ENCODE measurements at regions not wholly inside any gene's neighbourhood (a gene's known extent, or its start where the extent isn't known, plus 50 kb on each side); places are given as distances from the start of the nearest gene placed in this dataset.

GRCh38 chr5:2916076-2916682, 164.7 kb upstream of the IRX2 start:
- no peaks in the 10 kb centered on the region for H3K9me3 ChIP-seq (ENCODE audit: low read depth, low read length)
- no peaks in the 10 kb centered on the region for H3K4me1 ChIP-seq (ENCODE audit: insufficient read depth, low read length)
- no peaks in the 10 kb centered on the region for H3K27me3 ChIP-seq (ENCODE audit: insufficient read depth, low read length)
- no peak overlapping the region for H3K4me3 ChIP-seq (ENCODE audit: low read length)

- Histone ChIP-seq H3K9me3 (ENCODE audit: low read depth, low read length) (no peaks in the 10 kb centered on the region), H3K27me3 (ENCODE audit: insufficient read depth, low read length) (no peaks in the 10 kb centered on the region)
Observed at GRCh38 chr5:2914981-2915484, 163.6 kb upstream of the IRX2 start.

GRCh38 chr5:2914022-2914661, 162.7 kb upstream of the IRX2 start:
- Histone ChIP-seq H3K4me3 (ENCODE audit: low read length) (no peak overlapping the region), H3K4me1 (ENCODE audit: insufficient read depth, low read length) (no peaks in the 10 kb centered on the region), H3K9me3 (ENCODE audit: low read depth, low read length) (no peaks in the 10 kb centered on the region), H3K27me3 (ENCODE audit: insufficient read depth, low read length) (no peaks in the 10 kb centered on the region)

More at GRCh38 chr5:2914981-2915484, 163.6 kb upstream of the IRX2 start:
- Histone ChIP-seq H3K4me3 (ENCODE audit: low read length) (no peak overlapping the region), H3K4me1 (ENCODE audit: insufficient read depth, low read length) (no peaks in the 10 kb centered on the region)

GRCh38 chr5:2913281-2913680, 161.8 kb upstream of the IRX2 start:
- Histone ChIP-seq H3K9me3 (ENCODE audit: low read depth, low read length) (no peaks in the 10 kb centered on the region), H3K4me3 (ENCODE audit: low read length) (no peak overlapping the region), H3K4me1 (ENCODE audit: insufficient read depth, low read length) (no peaks in the 10 kb centered on the region), H3K27me3 (ENCODE audit: insufficient read depth, low read length) (no peaks in the 10 kb centered on the region)

GRCh38 chr5:2912741-2913140, 161.3 kb upstream of the IRX2 start:
- no peaks in the 10 kb centered on the region for H3K4me1 ChIP-seq (ENCODE audit: insufficient read depth, low read length)
- no peaks in the 10 kb centered on the region for H3K27me3 ChIP-seq (ENCODE audit: insufficient read depth, low read length)
- no peak overlapping the region for H3K4me3 ChIP-seq (ENCODE audit: low read length)
- H3K9me3 ChIP-seq (ENCODE audit: low read depth, low read length), result no peaks in the 10 kb centered on the region

- Histone ChIP-seq H3K4me1 (ENCODE audit: insufficient read depth, low read length) (no peaks in the 10 kb centered on the region), H3K4me3 (ENCODE audit: low read length) (no peak overlapping the region), H3K27me3 (ENCODE audit: insufficient read depth, low read length) (no peaks in the 10 kb centered on the region), H3K9me3 (ENCODE audit: low read depth, low read length) (no peaks in the 10 kb centered on the region)
Observed at GRCh38 chr5:2910401-2911175, 159.1 kb upstream of the IRX2 start.

- Histone ChIP-seq H3K4me1 (ENCODE audit: insufficient read depth, low read length) (no peaks in the 10 kb centered on the region), H3K27me3 (ENCODE audit: insufficient read depth, low read length) (no peaks in the 10 kb centered on the region), H3K9me3 (ENCODE audit: low read depth, low read length) (no peaks in the 10 kb centered on the region), H3K4me3 (ENCODE audit: low read length) (no peak overlapping the region)
Observed at GRCh38 chr5:2909035-2909434, 157.6 kb upstream of the IRX2 start.

- no peak overlapping the region for H3K4me3 ChIP-seq (ENCODE audit: low read length)
- no peaks in the 10 kb centered on the region for H3K4me1 ChIP-seq (ENCODE audit: insufficient read depth, low read length)
- no peaks in the 10 kb centered on the region for H3K9me3 ChIP-seq (ENCODE audit: low read depth, low read length)
- H3K27me3 ChIP-seq (ENCODE audit: insufficient read depth, low read length), result no peaks in the 10 kb centered on the region
Observed at GRCh38 chr5:2908086-2908485, 156.6 kb upstream of the IRX2 start.

GRCh38 chr5:2906302-2907090, 155.0 kb upstream of the IRX2 start:
- H3K4me3 ChIP-seq (ENCODE audit: low read length), result no peak overlapping the region
- no peaks in the 10 kb centered on the region for H3K9me3 ChIP-seq (ENCODE audit: low read depth, low read length)
- no peaks in the 10 kb centered on the region for H3K27me3 ChIP-seq (ENCODE audit: insufficient read depth, low read length)
- no peaks in the 10 kb centered on the region for H3K4me1 ChIP-seq (ENCODE audit: insufficient read depth, low read length)

- Histone ChIP-seq H3K9me3 (ENCODE audit: low read depth, low read length) (no peaks in the 10 kb centered on the region), H3K4me3 (ENCODE audit: low read length) (no peak overlapping the region), H3K4me1 (ENCODE audit: insufficient read depth, low read length) (no peaks in the 10 kb centered on the region), H3K27me3 (ENCODE audit: insufficient read depth, low read length) (no peaks in the 10 kb centered on the region)
Observed at GRCh38 chr5:2905741-2906140, 154.3 kb upstream of the IRX2 start.

GRCh38 chr5:2904956-2905355, 153.5 kb upstream of the IRX2 start:
- Histone ChIP-seq H3K4me3 (ENCODE audit: low read length) (no peak overlapping the region), H3K9me3 (ENCODE audit: low read depth, low read length) (no peaks in the 10 kb centered on the region), H3K4me1 (ENCODE audit: insufficient read depth, low read length) (no peaks in the 10 kb centered on the region), H3K27me3 (ENCODE audit: insufficient read depth, low read length) (no peaks in the 10 kb centered on the region)

- Histone ChIP-seq H3K27me3 (ENCODE audit: insufficient read depth, low read length) (no peaks in the 10 kb centered on the region), H3K4me1 (ENCODE audit: insufficient read depth, low read length) (no peaks in the 10 kb centered on the region), H3K4me3 (ENCODE audit: low read length) (no peak overlapping the region), H3K9me3 (ENCODE audit: low read depth, low read length) (no peaks in the 10 kb centered on the region)
Observed at GRCh38 chr5:2904399-2904798, 152.9 kb upstream of the IRX2 start.

- Histone ChIP-seq H3K9me3 (ENCODE audit: low read depth, low read length) (no peaks in the 10 kb centered on the region), H3K4me3 (ENCODE audit: low read length) (no peak overlapping the region), H3K4me1 (ENCODE audit: insufficient read depth, low read length) (no peaks in the 10 kb centered on the region), H3K27me3 (ENCODE audit: insufficient read depth, low read length) (no peaks in the 10 kb centered on the region)
Observed at GRCh38 chr5:2903451-2904395, 152.2 kb upstream of the IRX2 start.

GRCh38 chr5:2902742-2903297, 151.3 kb upstream of the IRX2 start:
- Histone ChIP-seq H3K4me1 (ENCODE audit: insufficient read depth, low read length) (no peaks in the 10 kb centered on the region), H3K4me3 (ENCODE audit: low read length) (no peak overlapping the region), H3K9me3 (ENCODE audit: low read depth, low read length) (no peaks in the 10 kb centered on the region), H3K27me3 (ENCODE audit: insufficient read depth, low read length) (no peaks in the 10 kb centered on the region)
